ENCODE measurements at regions not wholly inside any gene's neighbourhood (a gene's known extent, or its start where the extent isn't known, plus 50 kb on each side); places are given as distances from the start of the nearest gene placed in this dataset.

GRCh38 chr14:82490397-82490796 lies 956.7 kb upstream of the SEL1L start:
- no peak for DNase-seq

GRCh38 chr14:82492157-82492556 lies 958.5 kb upstream of the SEL1L start:
- no peak for DNase-seq

- DNase-seq = no peak
Observed at GRCh38 chr14:82500222-82500621, 966.6 kb upstream of the SEL1L start.

GRCh38 chr14:82501554-82501953 lies 967.9 kb upstream of the SEL1L start:
- no peak for DNase-seq

DNA sequence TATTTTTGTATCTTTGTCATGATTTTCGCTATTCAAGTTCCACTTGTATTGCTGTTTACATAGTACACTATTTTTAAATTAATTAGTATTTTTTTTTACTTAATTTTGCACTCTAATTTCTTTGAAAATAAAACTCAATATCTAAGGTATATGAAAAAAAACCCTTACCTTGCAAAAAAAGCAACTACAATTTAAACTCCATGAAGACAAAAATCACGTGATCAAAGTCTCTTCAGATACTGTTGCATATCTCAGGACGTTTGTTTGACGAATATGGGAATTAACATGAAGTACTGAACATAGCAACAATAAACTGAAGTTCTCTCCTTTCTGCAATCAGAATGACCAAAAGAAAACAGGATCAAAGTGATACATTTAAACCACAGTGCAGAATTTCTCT lies 968.4 kb upstream of the SEL1L start:
- no peak for DNase-seq

GRCh38 chr14:82504894-82505293 lies 971.2 kb upstream of the SEL1L start:
- DNase-seq = no peak

- no peak for DNase-seq
Observed at GRCh38 chr14:82510007-82510406, 976.4 kb upstream of the SEL1L start.

- DNase-seq = no peak
Observed at GRCh38 chr14:82511399-82511798, 977.7 kb upstream of the SEL1L start.

DNA sequence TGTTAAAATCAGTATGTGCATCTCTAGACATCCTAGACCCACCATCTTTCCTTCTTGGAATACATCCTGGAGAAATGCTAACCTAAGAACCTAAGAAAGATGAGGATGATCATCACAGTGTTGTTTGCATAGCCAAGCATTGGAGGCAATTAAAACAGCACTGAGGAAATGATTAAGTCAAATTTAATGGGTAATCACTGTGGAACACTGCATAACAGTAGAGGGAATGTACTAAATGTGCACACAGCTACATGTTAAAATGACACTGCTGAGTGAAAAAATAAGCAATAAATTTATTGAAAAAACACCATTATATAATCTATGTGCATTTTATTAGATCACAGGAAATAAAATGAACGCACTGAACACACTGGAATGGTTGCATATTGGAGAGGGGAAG lies 987.1 kb upstream of the SEL1L start:
- DNase-seq = no peak

- no peak for DNase-seq
Observed at GRCh38 chr14:82521191-82521590, 987.5 kb upstream of the SEL1L start.

- no peak for DNase-seq
Observed at GRCh38 chr14:82528016-82528415, 994.4 kb upstream of the SEL1L start.

- no peak for DNase-seq
Observed at GRCh38 chr14:82533351-82533750, 999.7 kb upstream of the SEL1L start.

DNA sequence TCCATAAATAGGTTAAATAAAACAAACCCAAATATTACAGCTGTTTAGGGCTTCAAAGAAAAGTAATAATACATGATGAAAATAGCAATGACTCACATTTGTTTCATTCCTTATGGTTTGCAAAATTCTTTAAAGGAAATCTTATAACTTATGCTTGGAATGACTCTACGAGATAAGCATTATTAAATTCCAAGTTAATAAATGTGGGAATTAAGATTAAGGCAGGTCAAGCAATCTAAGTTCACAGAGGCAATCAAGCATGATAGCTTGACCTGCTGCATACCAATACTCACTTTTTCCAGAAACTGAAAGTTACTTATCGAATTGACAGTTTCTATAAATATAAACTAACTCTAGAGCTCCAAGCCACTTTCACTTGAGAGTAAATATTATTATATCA lies 1002.9 kb upstream of the SEL1L start:
- no peak for DNase-seq

DNA sequence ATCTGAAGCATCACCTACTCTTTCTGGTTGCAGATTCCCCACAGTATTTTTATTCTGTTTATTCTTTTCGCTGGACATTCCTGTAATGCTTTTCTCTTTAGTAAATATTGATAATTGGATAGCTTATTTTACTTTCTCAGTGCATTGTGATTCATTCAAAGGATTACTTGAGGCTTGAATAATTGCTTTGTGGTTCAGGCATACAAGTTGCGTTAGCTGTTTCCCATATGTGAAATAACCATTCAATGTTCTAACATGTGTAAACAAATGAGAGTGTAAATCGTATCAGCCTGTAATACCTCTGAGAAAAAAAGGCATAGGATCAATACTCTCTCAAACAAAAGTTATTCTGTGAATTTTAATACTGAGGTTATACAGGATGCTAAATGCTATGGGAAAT lies 1004.2 kb upstream of the SEL1L start:
- no peak for DNase-seq

DNA sequence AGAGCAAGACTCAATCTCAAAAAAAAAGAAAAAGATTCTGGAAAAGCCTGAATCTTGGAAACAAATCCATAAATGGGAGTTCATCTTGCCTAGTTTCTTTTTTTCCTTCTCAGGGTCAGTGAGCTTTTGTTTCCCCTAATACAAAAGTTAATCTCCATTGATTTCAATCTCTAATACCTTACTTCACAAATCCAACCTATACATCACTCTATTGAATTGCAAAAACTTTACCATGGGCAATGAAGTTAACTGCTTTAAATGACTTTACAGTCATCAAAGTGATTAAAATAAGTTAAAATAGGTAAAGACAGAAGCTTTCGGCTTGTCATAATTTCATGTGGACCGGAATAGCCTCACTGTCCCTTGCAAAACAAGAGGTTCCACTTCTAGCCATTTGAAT lies 1012.7 kb upstream of the SEL1L start:
- no peak for DNase-seq

DNA sequence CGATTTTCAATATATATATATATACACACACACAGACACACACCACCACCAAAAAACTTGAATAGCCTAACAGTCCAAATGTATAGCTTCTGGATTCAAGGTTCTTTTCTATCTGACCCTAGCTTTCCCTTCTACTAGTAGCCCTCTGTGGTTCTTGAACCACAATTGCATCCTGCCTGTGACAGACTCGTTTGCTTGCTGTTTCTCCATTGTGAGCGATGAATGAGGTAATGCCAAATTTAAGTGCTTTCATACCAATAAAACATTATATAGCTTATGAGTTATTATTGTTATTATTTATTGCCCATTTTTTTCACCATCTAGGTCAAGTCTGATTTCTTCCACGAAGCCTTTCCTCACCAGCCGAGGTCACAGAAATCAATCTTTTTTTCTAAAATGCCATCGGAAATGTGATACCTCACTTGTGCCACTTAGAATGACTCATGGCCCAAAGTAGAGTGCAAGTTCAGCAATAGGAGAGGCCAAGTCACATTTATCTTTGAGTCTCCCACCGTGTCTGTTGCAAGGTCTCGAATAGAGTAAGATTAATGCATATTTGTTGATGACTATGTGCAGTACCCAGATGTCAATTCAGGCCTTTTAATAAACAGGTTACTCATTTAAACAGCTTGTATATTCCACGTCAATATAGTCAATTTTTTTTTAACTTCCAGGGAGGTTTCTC lies 1015.8 kb upstream of the SEL1L start:
- DNase-seq = no peak

GRCh38 chr14:82562881-82563280 lies 1029.2 kb upstream of the SEL1L start:
- DNase-seq = no peak

- no peak for DNase-seq
Observed at GRCh38 chr14:82565825-82566224, 1032.2 kb upstream of the SEL1L start.

DNA sequence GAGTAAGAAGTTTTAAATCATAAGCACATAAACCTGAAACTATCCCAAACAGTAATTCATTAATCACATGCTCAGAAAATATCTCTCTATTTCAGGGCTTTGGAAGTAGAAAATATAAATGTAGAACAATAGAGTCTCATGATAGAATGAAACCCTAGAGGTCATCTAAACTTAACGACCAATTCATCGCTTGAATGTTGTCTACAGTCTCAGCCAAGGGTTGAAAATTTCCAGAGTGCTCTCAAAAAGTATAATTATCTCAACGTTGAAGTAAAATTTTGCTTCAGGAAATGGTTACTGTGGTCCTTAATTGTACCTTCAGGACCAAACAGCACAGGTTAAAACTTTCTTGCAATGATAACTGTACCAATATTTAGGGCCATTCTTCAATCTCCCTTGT lies 1053.6 kb upstream of the SEL1L start:
- no peak for DNase-seq

DNA sequence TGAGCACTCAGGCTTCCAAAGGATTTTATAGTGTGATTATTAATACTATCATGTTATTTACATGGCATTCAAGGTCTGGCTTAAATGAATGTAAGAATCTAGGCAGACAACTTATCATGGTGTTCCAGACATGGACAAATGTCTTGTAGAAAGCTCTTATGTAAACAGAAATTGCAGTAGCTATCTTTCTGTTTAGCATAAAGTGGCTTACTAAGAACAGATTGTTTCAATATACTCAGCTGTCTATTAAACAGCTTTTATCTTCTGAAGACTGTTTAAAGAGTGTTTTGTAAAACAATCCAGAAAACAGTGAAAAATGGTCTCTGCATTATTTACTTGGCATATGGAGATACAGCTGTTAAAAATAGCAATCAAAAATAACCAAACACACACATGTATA lies 1061.8 kb upstream of the SEL1L start:
- DNase-seq = no peak

GRCh38 chr14:82602794-82603193 lies 1069.1 kb upstream of the SEL1L start:
- no peak for DNase-seq

GRCh38 chr14:82604819-82605218 lies 1071.2 kb upstream of the SEL1L start:
- DNase-seq = no peak

DNA sequence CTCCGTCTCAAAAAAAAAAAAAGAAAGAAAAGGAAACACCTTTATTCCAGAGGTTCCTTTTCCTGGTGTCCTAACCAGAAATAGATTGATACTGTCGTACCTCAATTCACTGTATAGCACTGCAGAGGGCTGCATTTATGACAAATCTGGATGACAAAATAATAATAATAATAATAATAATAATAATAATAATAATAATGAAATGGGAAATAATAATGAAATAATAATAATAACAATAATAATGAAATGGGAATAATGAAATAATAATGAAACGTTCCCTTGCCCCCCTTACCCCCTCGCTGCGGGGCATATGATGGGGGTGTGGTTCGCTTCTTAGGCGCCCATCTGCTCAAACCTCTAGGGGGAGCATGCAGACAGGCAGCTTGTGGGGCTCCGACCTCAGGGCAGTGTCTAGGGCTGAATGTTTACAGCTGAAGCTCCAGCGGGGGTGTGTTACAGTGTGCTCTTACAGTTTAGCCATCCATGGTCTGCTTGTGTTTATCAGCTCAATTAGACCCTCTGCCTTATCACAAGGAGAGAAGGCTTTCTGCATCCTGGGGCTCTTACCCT lies 1088.3 kb upstream of the SEL1L start:
- DNase-seq = no peak

- DNase-seq = no peak
Observed at GRCh38 chr14:82626156-82627066, 1092.8 kb upstream of the SEL1L start.
